GM21786 (cell line): ENCODE measurements at regions not wholly inside any gene's neighbourhood (a gene's known extent, or its start where the extent isn't known, plus 50 kb on each side); places are given as distances from the start of the nearest gene placed in this dataset.

ENCODE experiments used
- ATAC-seq: cut with Tn5 transposase; IDR thresholded peaks from one replicate; pipeline ENCODE4 v1.9.1; 2021; ENCODE audit not compliant: unreplicated experiment

- no peak for ATAC-seq
These were observed 189.0 kb upstream of the CDKN3 start for GRCh38 chr14:54207476-54208462.

- ATAC-seq = no peak
These were observed 188.1 kb upstream of the CDKN3 start for GRCh38 chr14:54208751-54209150.

GRCh38 chr14:54209511-54210250 lies 187.1 kb upstream of the CDKN3 start:
- ATAC-seq = no peak

- ATAC-seq = no peak
These were observed 185.1 kb upstream of the CDKN3 start for GRCh38 chr14:54211551-54212308.

GRCh38 chr14:54213536-54213935 lies 183.3 kb upstream of the CDKN3 start:
- ATAC-seq = no peak

- no peak for ATAC-seq
These were observed 180.0 kb upstream of the CDKN3 start for GRCh38 chr14:54216827-54217226.

- ATAC-seq = no peak
These were observed 177.3 kb upstream of the CDKN3 start for GRCh38 chr14:54219261-54220070.

- no peak for ATAC-seq
These were observed 176.6 kb upstream of the CDKN3 start for GRCh38 chr14:54220071-54220703.

GRCh38 chr14:54220704-54221431 lies 175.9 kb upstream of the CDKN3 start:
- ATAC-seq = no peak

GRCh38 chr14:54221432-54221803 lies 175.4 kb upstream of the CDKN3 start:
- no peak for ATAC-seq

- ATAC-seq = no peak
These were observed 174.8 kb upstream of the CDKN3 start for GRCh38 chr14:54221971-54222370.

- no peak for ATAC-seq
These were observed 172.9 kb upstream of the CDKN3 start for GRCh38 chr14:54223831-54224402.

- ATAC-seq = no peak
These were observed 171.2 kb upstream of the CDKN3 start for GRCh38 chr14:54225457-54226060.

- ATAC-seq = no peak
These were observed 170.7 kb upstream of the CDKN3 start for GRCh38 chr14:54226103-54226502.

GRCh38 chr14:54226558-54226957 lies 170.2 kb upstream of the CDKN3 start:
- no peak for ATAC-seq

GRCh38 chr14:54229136-54229535 lies 167.7 kb upstream of the CDKN3 start:
- ATAC-seq = no peak

- ATAC-seq = no peak
These were observed 166.2 kb upstream of the CDKN3 start for GRCh38 chr14:54230645-54231044.

- ATAC-seq = no peak
These were observed 164.1 kb upstream of the CDKN3 start for GRCh38 chr14:54232735-54233134.

GRCh38 chr14:54241517-54241916 lies 155.3 kb upstream of the CDKN3 start:
- ATAC-seq = no peak
